Rectal smooth muscle tissue (tissue), 1 donor: ENCODE measurements at regions not wholly inside any gene's neighbourhood (a gene's known extent, or its start where the extent isn't known, plus 50 kb on each side); places are given as distances from the start of the nearest gene placed in this dataset.
"Not testable (repeated sequence)": the region's sequence is repeated elsewhere in the genome, so short reads cannot be mapped to it uniquely, and the experiment has no call there.

ENCODE experiments used
- H3K27ac ChIP-seq: one replicate; pipeline ENCODE4 v1.7.0; 2013; ENCODE audit warnings: low read depth, low read length, inconsistent platforms
- H3K27me3 ChIP-seq: one replicate; pipeline ENCODE4 v1.7.0; 2013; ENCODE audit warnings: low read length; ENCODE audit not compliant: control insufficient read depth, insufficient read depth
- H3K36me3 ChIP-seq: one replicate; pipeline ENCODE4 v1.7.0; 2013; ENCODE audit warnings: low read length; ENCODE audit not compliant: control insufficient read depth, insufficient read depth
- H3K4me1 ChIP-seq: one replicate; pipeline ENCODE4 v1.7.0; 2013; ENCODE audit warnings: low read length; ENCODE audit not compliant: control insufficient read depth, insufficient read depth
- H3K4me3 ChIP-seq: one replicate; pipeline ENCODE4 v1.7.0; 2013; ENCODE audit warnings: low read length
- H3K9ac ChIP-seq: one replicate; pipeline ENCODE4 v1.7.0; 2013; ENCODE audit warnings: low read length

DNA sequence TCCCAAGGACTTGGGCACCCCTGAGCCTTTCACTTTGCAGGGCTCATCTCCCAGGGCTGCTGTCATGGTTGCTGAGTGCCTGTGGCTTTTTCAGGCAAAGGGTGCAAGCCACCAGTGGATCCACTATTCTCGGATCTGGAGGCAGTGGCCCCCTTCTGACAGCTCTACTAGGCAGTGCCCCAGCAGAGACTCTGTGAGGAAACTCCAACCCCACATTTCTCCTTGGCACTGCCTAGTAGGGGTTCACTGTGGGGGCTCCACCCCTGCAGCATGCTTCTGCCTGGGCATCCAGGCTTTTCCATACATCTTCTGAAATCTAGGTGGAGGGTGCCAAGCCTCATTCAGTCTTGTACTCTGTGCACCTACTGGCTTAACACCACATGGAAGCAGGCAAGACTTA is 675.0 kb upstream of the MBL2 start:
- no peaks in the 10 kb centered on the region for H3K4me1 ChIP-seq
- no peak overlapping the region for H3K9ac ChIP-seq
- H3K27ac ChIP-seq = no peak overlapping the region
- H3K4me3 ChIP-seq = no peak overlapping the region
- no peaks in the 10 kb centered on the region for H3K36me3 ChIP-seq
- no peaks in the 10 kb centered on the region for H3K27me3 ChIP-seq

DNA sequence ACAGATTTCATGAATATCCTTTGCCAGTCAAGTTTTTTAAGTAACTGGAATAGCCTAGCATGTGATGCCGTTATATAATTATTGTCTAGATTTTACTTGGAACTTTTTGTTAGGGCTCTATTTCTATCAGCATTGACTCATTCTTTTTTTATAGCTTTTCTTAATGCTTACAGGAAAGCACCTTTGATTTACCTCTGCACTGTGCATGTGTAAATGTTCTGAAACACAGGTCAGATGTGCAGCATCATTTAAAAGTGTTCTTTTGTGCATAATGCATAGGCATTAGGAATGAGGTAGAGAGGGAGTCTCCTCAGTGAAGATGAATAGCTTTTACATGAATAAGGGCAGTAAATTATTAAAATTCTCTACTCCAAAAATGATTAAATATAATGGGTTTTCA is 669.3 kb upstream of the MBL2 start:
- no peaks in the 10 kb centered on the region for H3K4me1 ChIP-seq
- H3K4me3 ChIP-seq = no peak overlapping the region
- H3K36me3 ChIP-seq = no peaks in the 10 kb centered on the region
- H3K27ac ChIP-seq = no peak overlapping the region
- H3K27me3 ChIP-seq = no peaks in the 10 kb centered on the region
- no peak overlapping the region for H3K9ac ChIP-seq

DNA sequence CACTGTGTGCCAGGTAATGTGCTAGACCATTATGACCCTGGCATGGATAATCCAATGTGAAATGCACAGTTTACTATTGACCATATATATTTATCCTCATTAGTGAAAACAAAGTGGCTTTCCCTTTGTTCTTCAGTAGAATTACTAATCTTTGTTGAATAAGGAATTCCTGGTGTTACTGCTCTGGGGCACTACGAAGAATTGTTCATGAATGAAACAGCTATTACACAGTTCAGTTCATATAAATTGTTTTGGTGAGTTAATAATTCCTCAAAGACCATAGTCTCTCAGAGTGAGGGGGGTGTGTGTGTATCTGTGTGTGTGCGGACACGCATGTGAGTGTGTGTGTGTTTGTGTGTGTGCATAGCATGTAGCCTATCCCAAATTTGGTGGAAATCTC is 668.0 kb upstream of the MBL2 start:
- Histone ChIP-seq H3K9ac (no peak overlapping the region), H3K4me3 (no peak overlapping the region), H3K27me3 (no peaks in the 10 kb centered on the region), H3K27ac (no peak overlapping the region), H3K36me3 (no peaks in the 10 kb centered on the region), H3K4me1 (no peaks in the 10 kb centered on the region)

DNA sequence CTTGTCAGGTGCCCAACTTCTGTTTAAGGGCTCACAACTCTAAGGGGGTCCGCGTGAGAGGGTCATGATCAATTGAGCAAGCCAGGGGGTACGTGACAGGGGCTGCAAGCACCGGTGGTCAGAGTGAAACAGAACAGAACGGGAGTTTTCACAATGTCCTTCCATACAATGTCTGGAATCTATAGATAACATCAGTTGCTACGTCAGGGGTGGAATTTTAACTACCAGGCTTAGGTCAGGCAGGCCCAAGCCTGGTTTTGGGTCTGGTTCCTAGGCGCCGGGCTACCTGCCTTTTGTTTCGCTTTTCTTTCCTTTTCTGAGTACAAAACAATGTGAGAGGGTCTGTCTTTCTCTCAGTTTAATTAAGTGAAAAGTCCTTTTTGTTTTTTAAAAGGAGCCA is 666.5 kb upstream of the MBL2 start:
- not testable (repeated sequence) for H3K4me3 ChIP-seq, H3K27ac ChIP-seq, H3K36me3 ChIP-seq, H3K9ac ChIP-seq, H3K4me1 ChIP-seq, H3K27me3 ChIP-seq

DNA sequence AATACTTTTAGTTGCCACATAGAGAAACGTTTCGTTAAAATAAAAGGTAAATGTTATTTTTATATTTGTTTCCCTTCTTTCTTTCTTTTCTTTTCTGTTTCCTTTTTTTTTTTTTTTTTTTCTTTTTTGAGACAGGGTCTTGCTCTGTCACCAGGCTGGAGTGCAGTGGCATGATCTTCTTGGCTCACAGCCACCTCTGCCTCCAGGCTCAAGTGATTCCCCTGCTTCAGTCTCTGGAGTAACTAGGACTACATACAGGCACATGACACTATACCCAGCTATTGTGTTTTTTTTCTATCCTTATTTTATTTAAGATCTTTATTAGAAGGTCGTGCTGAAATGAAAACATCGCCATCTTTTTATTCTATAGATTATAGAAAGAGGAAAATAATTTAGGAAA is 661.8 kb upstream of the MBL2 start:
- H3K27me3 ChIP-seq = no peaks in the 10 kb centered on the region
- no peaks in the 10 kb centered on the region for H3K36me3 ChIP-seq
- no peak overlapping the region for H3K27ac ChIP-seq
- H3K9ac ChIP-seq = no peak overlapping the region
- H3K4me3 ChIP-seq = no peak overlapping the region
- no peaks in the 10 kb centered on the region for H3K4me1 ChIP-seq

DNA sequence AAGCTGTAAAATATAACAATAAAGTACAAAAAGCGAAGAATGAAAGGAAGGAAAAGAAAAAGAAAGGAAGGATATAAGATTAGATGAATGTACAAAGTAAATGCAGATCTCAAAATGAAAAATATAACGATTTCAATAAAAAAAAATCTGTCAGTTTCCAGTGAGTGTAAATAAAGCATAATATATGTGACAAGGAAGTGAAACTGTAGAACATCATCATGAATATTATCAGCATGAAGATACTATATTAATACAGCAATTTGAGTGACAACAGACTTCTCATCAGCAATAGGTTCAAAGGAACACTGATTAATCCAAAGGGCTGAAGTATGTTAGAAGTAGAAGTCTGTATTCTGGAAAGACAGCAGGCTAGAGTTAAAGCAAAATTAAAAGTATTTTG is 659.5 kb upstream of the MBL2 start:
- Histone ChIP-seq H3K4me3 (no peak overlapping the region), H3K4me1 (no peaks in the 10 kb centered on the region), H3K36me3 (no peaks in the 10 kb centered on the region), H3K27me3 (no peaks in the 10 kb centered on the region), H3K27ac (no peak overlapping the region), H3K9ac (no peak overlapping the region)

DNA sequence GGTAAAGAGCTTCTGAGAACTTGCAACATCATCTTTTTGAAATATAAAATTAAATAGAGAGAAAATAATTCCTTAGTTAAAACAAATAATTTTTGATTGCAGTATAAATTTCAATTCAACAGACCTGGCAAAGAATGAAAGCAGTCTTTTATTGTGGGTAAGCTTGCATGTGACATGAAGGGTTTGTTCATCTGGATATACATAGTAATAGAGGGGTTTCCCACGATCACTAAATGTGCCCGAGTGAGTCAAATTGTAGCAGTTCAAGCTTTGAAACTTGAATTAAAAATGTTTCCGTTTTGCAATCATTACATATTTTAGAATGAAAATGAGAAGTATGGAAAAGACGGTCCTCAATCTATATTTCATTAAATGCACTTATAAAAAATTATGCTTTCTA is 658.4 kb upstream of the MBL2 start:
- H3K4me3 ChIP-seq = no peak overlapping the region
- H3K27me3 ChIP-seq = no peaks in the 10 kb centered on the region

DNA sequence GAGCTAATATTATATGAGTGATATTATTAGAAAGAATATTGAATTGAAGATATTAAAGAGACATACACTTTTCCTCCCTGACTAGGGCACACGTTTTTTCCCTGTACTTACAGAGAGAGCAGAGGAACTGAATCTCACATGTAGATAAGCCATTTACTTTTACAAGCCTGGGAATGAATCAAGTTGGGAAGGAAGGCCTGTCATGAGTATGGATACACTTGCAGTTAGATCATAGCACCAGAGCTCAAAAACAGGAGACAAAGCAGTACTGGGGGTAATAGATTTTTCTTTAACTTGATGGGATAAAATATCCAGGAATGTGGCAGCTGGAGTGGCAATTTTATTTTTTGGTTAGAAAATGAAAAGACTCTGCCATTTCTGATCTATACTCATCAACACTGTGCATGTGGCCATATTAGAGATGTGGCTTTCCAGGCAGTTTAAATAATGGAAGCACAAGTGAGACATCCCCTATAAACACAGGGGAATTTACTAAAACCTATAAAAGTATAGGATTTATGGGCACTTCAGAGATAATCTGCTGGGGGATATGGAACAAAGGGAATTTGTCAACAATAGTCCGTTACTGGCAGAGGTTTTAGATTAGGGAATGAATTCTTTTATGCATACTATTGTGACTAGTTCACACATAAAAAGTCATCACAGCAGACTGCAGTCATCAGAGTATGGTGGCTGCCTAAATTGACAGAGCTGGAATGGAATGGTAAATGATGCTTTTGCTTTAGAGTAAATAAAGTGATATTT is 657.7 kb upstream of the MBL2 start:
- Histone ChIP-seq H3K36me3 (no peaks in the 10 kb centered on the region), H3K4me3 (no peak overlapping the region), H3K9ac (no peak overlapping the region), H3K27ac (no peak overlapping the region), H3K27me3 (no peaks in the 10 kb centered on the region), H3K4me1 (no peaks in the 10 kb centered on the region)

More for the DNA sequence above, 658.4 kb upstream of the MBL2 start:
- Histone ChIP-seq H3K36me3 (no peaks in the 10 kb centered on the region), H3K9ac (no peak overlapping the region), H3K27ac (no peak overlapping the region), H3K4me1 (no peaks in the 10 kb centered on the region)

DNA sequence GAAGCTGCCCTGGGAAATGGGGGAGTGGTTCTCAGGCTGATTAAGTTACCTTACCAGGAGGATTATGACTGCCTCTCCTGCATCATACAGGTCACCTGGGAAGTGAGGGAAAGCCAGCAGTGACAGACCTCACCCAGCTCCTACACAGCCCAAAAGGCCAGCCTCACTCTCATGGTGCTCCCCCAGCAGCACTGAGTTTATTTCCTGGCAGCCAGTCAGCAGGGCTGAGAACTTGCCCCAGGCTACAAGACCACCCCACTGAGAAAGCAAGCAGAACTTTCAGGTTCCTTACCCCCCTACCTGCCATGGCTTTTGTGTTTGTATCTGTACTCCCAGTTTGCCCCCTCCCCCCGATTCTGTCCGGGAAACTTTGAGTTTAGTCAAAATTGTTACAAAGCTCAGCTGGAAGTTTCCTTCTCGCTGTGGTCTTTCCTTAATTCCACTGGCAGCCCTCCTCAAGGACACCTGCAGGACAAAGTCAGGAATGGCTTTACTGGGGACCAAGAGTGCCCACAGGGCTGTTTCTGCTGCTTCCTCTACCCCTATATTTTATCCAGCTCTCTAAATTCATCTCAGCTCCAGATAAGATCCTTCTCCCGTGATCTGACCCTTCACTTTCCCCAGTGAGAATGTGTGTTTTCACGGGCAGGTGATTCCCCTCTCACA is 649.8 kb upstream of the MBL2 start:
- Histone ChIP-seq H3K4me3 (no peak overlapping the region), H3K27ac (no peak overlapping the region), H3K36me3 (no peaks in the 10 kb centered on the region), H3K9ac (no peak overlapping the region), H3K4me1 (no peaks in the 10 kb centered on the region), H3K27me3 (no peaks in the 10 kb centered on the region)

DNA sequence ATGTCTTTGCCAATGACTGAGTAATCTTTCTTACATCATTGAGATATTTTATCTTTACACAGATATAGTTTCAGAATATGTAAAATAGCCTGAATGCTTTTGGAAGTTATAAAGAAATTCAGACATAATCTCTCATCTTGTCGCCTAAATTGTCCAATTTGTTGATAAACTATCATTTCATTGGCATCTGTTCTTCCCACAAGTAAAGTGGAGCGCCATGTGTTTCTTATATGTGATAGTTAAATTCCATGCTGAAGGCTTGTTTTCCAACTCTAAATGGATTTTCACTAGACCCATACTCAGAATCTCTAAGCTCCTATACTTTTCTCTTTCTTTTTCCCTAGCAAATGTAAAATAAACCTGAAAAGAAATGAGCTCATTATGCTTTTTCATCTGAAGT is 640.1 kb upstream of the MBL2 start:
- no peak overlapping the region for H3K4me3 ChIP-seq
- no peaks in the 10 kb centered on the region for H3K4me1 ChIP-seq
- no peaks in the 10 kb centered on the region for H3K36me3 ChIP-seq
- no peak overlapping the region for H3K27ac ChIP-seq
- H3K9ac ChIP-seq = no peak overlapping the region
- H3K27me3 ChIP-seq = no peaks in the 10 kb centered on the region

DNA sequence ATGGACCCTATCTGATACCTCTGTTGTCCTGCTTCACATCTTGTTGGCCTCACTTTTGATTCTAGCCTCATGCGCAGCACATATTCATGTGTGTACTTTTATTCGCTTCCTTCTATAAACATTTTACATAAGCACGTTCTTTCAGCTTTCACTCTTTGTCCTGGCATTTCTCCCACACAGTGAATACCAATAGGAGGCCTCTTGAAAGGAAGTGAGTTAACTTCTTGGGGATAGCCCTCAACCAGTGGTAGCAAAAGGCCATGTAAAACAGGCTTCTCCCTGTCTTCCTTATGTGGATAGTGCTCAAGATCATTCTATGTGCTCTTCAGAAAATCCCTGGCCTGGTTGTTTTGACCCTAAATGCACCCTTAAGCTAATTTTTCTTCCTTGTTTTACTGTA is 633.9 kb upstream of the MBL2 start:
- no peak overlapping the region for H3K9ac ChIP-seq
- no peaks in the 10 kb centered on the region for H3K27me3 ChIP-seq
- H3K4me1 ChIP-seq = no peaks in the 10 kb centered on the region
- H3K4me3 ChIP-seq = no peak overlapping the region
- no peak overlapping the region for H3K27ac ChIP-seq
- no peaks in the 10 kb centered on the region for H3K36me3 ChIP-seq

DNA sequence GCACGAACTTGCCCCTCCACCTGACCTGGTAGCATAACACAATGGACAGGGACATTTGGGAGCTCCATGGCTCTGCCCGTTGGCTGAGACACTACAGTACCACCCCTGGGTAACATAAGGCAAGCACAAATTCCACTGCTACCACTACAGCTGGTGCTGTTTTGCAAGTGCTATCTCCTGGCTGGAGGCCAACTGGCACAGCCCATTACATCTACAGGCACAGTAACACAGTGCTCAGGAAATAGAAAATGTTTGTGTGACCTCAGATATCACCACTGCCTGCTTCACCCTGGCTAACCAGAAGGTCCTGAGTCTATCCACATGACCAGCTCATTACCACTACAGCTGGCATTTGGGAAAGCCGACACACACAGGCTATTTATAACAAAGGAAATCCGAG is 631.1 kb upstream of the MBL2 start:
- Histone ChIP-seq H3K36me3 (no peaks in the 10 kb centered on the region), H3K9ac (no peak overlapping the region), H3K27me3 (no peaks in the 10 kb centered on the region), H3K27ac (no peak overlapping the region), H3K4me3 (no peak overlapping the region), H3K4me1 (no peaks in the 10 kb centered on the region)

DNA sequence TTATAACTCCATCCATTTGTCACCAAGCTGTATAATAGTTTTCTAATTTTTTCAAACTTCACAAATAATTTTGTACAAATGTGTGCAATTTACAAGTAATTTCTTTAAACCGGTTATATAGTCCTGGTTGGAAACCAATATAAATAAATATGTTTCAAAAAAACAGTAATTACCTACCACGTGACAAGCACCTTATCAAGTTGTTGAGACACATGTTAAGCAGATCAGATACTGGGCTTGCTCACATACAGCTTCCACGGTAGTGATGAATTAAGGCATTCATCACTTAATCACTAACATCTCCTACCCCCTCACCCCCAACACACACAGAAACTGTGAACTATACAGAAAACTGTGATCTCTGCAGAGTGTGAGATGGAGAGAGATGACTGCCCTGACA is 630.0 kb upstream of the MBL2 start:
- Histone ChIP-seq H3K27me3 (no peaks in the 10 kb centered on the region), H3K27ac (no peak overlapping the region), H3K36me3 (no peaks in the 10 kb centered on the region), H3K4me3 (no peak overlapping the region), H3K4me1 (no peaks in the 10 kb centered on the region), H3K9ac (no peak overlapping the region)
